Tibial nerve (tissue), 4 donors: ENCODE measurements at regions not wholly inside any gene's neighbourhood (a gene's known extent, or its start where the extent isn't known, plus 50 kb on each side); places are given as distances from the start of the nearest gene placed in this dataset.

Experiments
- DNase-seq, 2 donors: peaks; one replicate each; pipeline ENCODE4 v3.0.0-alpha.2; 2019; ENCODE audit warnings: low spot score in 2 of 2
- H3K27ac ChIP-seq, 4 donors: fragments of 200-600 bp; sonication (generic) in 3 of 4; one replicate each; pipeline ENCODE4 v1.5.1; 2017 to 2019; ENCODE audit warnings: mild to moderate bottlenecking in 1 of 4
- H3K27me3 ChIP-seq, 2 donors: fragments of 200-600 bp; sonication (generic) in 1 of 2; one replicate each; pipeline versions ENCODE4 v1.5.1 to v1.6.0; 2017 to 2019
- H3K36me3 ChIP-seq, 3 donors: fragments of 200-600 bp; sonication (generic); one replicate each; pipeline ENCODE4 v1.5.1; 2018 to 2019
- H3K4me1 ChIP-seq, 4 donors: fragments of 200-600 bp; sonication (generic) in 3 of 4; one replicate each; pipeline ENCODE4 v1.5.1; 2017 to 2019
- H3K4me3 ChIP-seq, 4 donors: fragments of 200-600 bp; sonication (generic) in 3 of 4; one replicate each; pipeline ENCODE4 v1.5.1; 2017 to 2019; ENCODE audit warnings: mild to moderate bottlenecking in 1 of 4, moderate library complexity in 1 of 4
- H3K9me3 ChIP-seq, 4 donors: fragments of 200-600 bp; sonication (generic) in 3 of 4; one replicate each; pipeline ENCODE4 v1.5.1; 2017 to 2019
- EP300 ChIP-seq, 2 donors: sonication (generic); formaldehyde crosslinking; IDR thresholded peaks; one replicate each; pipeline ENCODE4 v1.6.1; 2017; ENCODE audit warnings: antibody characterized with exemption in 2 of 2, mild to moderate bottlenecking in 1 of 2
- POLR2A ChIP-seq, 2 donors: fragments of 450-650 bp; IDR thresholded peaks; one replicate each; pipeline ENCODE4 v1.6.1; 2017; ENCODE audit warnings: antibody characterized with exemption in 2 of 2, mild to moderate bottlenecking in 2 of 2, moderate library complexity in 2 of 2
- WGBS, 2 donors: methylation state at CpG; one replicate each; pipeline ENCODE4 v1.1.5; 2018; 5-methylcytosine and 5-hydroxymethylcytosine counted together
- TF ChIP-seq, protein P1 (sequence below), 5 experiments: fragments of 200-600 bp in 3 of 5; fragments of 450-650 bp in 2 of 5; sonication (generic) in 3 of 5; IDR thresholded peaks; one replicate each; pipeline ENCODE4 v1.5.1; 2016 to 2019; ENCODE audit warnings: antibody characterized with exemption in 5 of 5, mild to moderate bottlenecking in 3 of 5, moderate library complexity in 2 of 5

DNA sequence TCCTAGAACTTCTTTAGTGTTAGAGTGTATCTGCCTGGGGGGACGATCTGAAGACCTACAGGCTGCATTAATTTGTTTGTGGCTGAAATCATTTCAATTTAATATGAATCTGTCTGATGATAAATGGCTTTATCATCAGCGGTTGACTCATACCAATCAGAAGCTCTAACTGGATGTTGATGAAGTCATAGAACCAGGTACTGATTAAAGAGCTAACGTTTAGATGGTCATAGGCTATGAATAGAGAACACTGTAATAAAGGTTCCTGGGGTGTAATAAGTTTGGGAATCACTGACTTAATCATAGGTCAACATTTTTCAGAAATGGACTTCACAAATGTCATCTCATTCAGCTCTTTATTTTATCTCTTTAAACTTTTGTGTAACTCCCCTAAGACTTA, 329.9 kb downstream of the MSX2 start:
- DNase-seq, result no peak
- H3K9me3 ChIP-seq, result no peaks in the 10 kb centered on the region
- H3K27me3 ChIP-seq, result no peaks in the 10 kb centered on the region
- no peak overlapping the region for H3K4me3 ChIP-seq
- TF ChIP-seq, protein P1, sequence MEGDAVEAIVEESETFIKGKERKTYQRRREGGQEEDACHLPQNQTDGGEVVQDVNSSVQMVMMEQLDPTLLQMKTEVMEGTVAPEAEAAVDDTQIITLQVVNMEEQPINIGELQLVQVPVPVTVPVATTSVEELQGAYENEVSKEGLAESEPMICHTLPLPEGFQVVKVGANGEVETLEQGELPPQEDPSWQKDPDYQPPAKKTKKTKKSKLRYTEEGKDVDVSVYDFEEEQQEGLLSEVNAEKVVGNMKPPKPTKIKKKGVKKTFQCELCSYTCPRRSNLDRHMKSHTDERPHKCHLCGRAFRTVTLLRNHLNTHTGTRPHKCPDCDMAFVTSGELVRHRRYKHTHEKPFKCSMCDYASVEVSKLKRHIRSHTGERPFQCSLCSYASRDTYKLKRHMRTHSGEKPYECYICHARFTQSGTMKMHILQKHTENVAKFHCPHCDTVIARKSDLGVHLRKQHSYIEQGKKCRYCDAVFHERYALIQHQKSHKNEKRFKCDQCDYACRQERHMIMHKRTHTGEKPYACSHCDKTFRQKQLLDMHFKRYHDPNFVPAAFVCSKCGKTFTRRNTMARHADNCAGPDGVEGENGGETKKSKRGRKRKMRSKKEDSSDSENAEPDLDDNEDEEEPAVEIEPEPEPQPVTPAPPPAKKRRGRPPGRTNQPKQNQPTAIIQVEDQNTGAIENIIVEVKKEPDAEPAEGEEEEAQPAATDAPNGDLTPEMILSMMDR (IDR thresholded peaks at IDR 0.05), result no peak
- no peak for TF ChIP-seq EP300 (IDR thresholded peaks at IDR 0.05)
- no peak for TF ChIP-seq POLR2A (IDR thresholded peaks at IDR 0.05)
- H3K27ac ChIP-seq, result no peak overlapping the region
- no peaks in the 10 kb centered on the region for H3K36me3 ChIP-seq
- WGBS, 2 donors, result 78 to 84% methylated on average over 3 of the region's 3 CpGs
- H3K4me1 ChIP-seq, result no peaks in the 10 kb centered on the region

DNA sequence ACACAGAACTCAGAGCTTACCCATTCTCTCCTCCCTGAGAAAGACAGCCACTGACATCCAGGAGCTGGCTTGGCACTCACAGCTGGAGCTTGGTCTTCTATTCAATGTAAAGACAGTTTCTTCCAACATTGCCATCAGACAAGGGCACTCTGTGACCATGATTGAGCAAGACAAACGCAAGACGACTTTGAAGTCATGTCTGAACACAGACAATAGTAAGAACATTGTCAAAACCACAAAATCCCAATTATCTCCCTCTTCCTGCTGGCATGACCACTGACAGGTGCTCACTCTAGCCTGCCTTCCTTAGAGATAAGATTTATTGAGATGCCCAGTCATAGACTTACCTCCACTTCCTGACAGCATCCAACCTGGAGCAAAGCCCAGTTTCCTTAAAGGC, 328.0 kb downstream of the MSX2 start:
- no peaks in the 10 kb centered on the region for H3K27me3 ChIP-seq
- no peak overlapping the region for H3K4me3 ChIP-seq
- H3K4me1 ChIP-seq, result no peaks in the 10 kb centered on the region
- no peak for TF ChIP-seq EP300 (IDR thresholded peaks at IDR 0.05)
- H3K9me3 ChIP-seq, result no peaks in the 10 kb centered on the region
- 79 to 91% methylated on average over 2 of the region's 2 CpGs for WGBS, 2 donors
- H3K36me3 ChIP-seq, result no peaks in the 10 kb centered on the region
- H3K27ac ChIP-seq, result no peak overlapping the region
- no peak for DNase-seq

DNA sequence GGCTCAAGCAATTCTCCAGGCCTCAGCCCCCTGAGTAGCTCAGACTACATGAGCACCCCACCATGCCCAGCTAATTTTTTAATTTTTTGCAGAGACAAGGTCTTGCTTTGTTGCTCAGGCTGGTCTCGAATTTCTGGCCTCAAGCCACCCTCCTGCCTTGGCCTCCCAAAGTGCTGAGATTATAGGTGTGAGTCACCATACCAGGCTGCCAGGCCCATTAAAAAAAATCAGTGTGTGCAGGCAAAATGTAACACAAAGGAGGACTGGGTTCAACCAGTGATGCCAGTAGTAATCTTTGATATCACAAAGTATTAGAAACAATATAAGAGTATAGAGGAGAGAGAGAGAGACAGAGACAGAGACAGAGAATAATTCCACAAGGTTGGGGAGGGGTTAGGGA, 322.7 kb downstream of the MSX2 start:
- no peaks in the 10 kb centered on the region for H3K36me3 ChIP-seq
- no peaks in the 10 kb centered on the region for H3K9me3 ChIP-seq
- H3K4me3 ChIP-seq, result no peak overlapping the region
- no peak overlapping the region for H3K27ac ChIP-seq
- 61 to 73% methylated on average over 1 of the region's 1 CpG for WGBS, 2 donors
- no peak for DNase-seq
- no peaks in the 10 kb centered on the region for H3K4me1 ChIP-seq
- no peaks in the 10 kb centered on the region for H3K27me3 ChIP-seq
- TF ChIP-seq EP300 (IDR thresholded peaks at IDR 0.05), result no peak
- no peak for TF ChIP-seq POLR2A (IDR thresholded peaks at IDR 0.05)
- TF ChIP-seq, protein P1 (IDR thresholded peaks at IDR 0.05), result no peak

DNA sequence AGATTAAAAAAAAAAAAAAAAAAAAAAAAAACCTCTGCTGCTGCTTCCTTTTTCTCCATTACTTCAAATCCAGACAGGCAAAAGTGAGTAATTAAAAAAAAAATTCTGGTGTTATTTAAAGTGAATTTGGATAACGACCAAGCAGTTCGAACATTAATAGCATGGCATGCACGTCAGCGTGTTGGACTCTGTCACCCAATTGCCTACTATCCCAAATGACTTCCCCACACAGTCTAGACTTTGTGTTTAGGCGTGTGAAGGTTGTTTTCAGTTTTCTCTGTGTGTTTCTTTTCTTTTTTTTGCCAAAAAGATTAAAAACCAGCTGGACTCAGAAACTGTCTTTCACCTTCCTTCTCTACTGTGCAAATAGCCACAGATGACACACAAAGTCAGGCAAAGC, 321.4 kb downstream of the MSX2 start:
- whole genome bisulfite sequencing, 2 donors, result 71% methylated on average over 5 of the region's 5 CpGs
- H3K36me3 ChIP-seq, result no peaks in the 10 kb centered on the region

DNA sequence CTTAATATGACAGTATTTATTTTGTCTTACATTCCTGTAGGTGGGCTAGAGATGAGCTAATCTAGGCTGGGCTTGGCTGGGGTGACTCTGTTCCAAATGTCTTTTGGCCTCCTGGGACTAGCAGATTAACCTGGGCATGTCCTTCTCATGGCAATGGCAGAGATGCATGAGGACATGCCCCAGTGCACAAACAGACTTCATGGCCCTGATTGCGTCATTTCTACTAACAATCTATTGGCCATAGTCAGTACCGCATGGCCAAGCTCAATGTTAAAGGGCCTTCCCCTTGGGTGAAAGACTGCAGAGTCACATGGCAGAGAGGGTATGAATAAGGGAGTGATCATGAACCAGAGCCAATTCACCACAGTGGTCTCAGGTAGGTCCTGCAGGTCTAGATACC, 313.4 kb downstream of the MSX2 start:
- Histone ChIP-seq H3K27ac (no peak overlapping the region), H3K4me1 (no peaks in the 10 kb centered on the region), H3K36me3 (no peaks in the 10 kb centered on the region), H3K9me3 (peaks cover 0 to 19% (median 0%) of the 10 kb centered on the region in 4 donors), H3K4me3 (no peak overlapping the region), H3K27me3 (no peaks in the 10 kb centered on the region)
- DNase-seq, result no peak
- 97 to 100% methylated on average over 2 of the region's 2 CpGs for WGBS, 2 donors
- TF ChIP-seq POLR2A (IDR thresholded peaks at IDR 0.05), result no peak
- TF ChIP-seq, protein P1 (IDR thresholded peaks at IDR 0.05), result no peak

More for the DNA sequence above, 321.4 kb downstream of the MSX2 start:
- no peaks in the 10 kb centered on the region for H3K4me1 ChIP-seq
- DNase-seq, result no peak
- no peak overlapping the region for H3K27ac ChIP-seq
- TF ChIP-seq, protein P1 (IDR thresholded peaks at IDR 0.05), result no peak
- TF ChIP-seq EP300 (IDR thresholded peaks at IDR 0.05), result no peak
- TF ChIP-seq POLR2A (IDR thresholded peaks at IDR 0.05), result no peak
- no peak overlapping the region for H3K4me3 ChIP-seq
- no peaks in the 10 kb centered on the region for H3K9me3 ChIP-seq
- H3K27me3 ChIP-seq, result no peaks in the 10 kb centered on the region

DNA sequence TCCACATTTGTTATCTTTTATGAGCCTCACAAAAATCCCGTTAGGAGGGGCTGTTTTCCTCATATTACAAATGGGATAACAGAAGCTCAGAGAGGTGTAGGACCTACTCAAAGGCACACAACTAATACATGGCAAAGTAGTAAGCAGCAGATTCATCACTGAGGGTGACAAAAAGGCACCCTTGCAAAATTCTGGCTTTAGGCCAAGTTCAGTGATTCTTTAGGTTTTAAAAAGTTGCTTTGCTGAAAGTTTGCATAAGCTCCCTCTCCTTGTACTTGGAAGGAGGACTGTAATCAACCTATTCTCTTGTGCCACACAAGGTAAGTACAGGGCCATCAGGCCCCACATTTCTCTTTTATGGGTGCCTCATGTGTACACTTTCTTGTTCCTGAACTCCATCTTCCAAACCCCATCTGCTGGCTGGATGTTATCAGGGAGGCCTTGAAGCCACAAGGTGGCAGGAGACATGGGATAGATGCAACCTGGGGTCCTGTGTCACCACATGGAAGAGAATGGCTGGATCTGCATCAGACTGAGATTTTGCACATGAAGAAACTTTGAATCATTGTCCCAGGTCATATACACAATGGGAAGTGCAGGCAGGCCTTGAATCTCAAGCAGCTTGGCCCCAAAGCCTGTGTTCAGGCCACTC, 311.6 kb downstream of the MSX2 start:
- Histone ChIP-seq H3K9me3 (peaks cover 0 to 19% (median 0%) of the 10 kb centered on the region in 4 donors), H3K36me3 (no peaks in the 10 kb centered on the region), H3K27ac (no peak overlapping the region), H3K4me3 (no peak overlapping the region), H3K4me1 (no peaks in the 10 kb centered on the region), H3K27me3 (no peaks in the 10 kb centered on the region)
- no peak for TF ChIP-seq EP300 (IDR thresholded peaks at IDR 0.05)
- TF ChIP-seq, protein P1 (IDR thresholded peaks at IDR 0.05), result no peak
- no peak for TF ChIP-seq POLR2A (IDR thresholded peaks at IDR 0.05)
- DNase-seq, result no peak
- 0 to 50% methylated on average over 1 of the region's 1 CpG for WGBS, 2 donors
